ENCODE measurements at regions not wholly inside any gene's neighbourhood (a gene's known extent, or its start where the extent isn't known, plus 50 kb on each side); places are given as distances from the start of the nearest gene placed in this dataset.
A peak's percentile ranks its signal among the peaks of the same experiment; 100 is the strongest.

GRCh38 chr1:199758626-199759255 is 268.8 kb upstream of the NR5A2 start:
- TF ChIP-seq KLF10 (tag by site-specific recombination; IDR thresholded peaks at IDR 0.05): no peak
- TF ChIP-seq ZNF664 (tag by site-specific recombination; IDR thresholded peaks at IDR 0.05): peak; percentile 82
- Histone ChIP-seq H3K4me3 (ENCODE audit: low read depth, low read length) (no peak overlapping the region), H3K27ac (ENCODE audit: extremely low read depth, low read depth, low read length) (no peak overlapping the region), H3K9me3 (ENCODE audit: control insufficient read depth, insufficient read depth, low read depth, low read length) (no peaks in the 10 kb centered on the region), H3K36me3 (ENCODE audit: control insufficient read depth in 2 of 2, insufficient read depth in 1 of 2, low read length in 2 of 2) (no peaks in the 10 kb centered on the region), H3K4me1 (ENCODE audit: control insufficient read depth, insufficient read depth, low read length) (no peaks in the 10 kb centered on the region)
- POLR2A ChIA-PET: no interaction called here
- CTCF ChIA-PET: no interaction called here

- no peaks in the 10 kb centered on the region for H3K9me3 ChIP-seq (ENCODE audit: control insufficient read depth, insufficient read depth, low read depth, low read length)
- CTCF ChIA-PET: no interaction called here
- TF ChIP-seq ZBTB17 (tag by site-specific recombination; IDR thresholded peaks at IDR 0.05) (0 out of 2 replicates have a peak, but pooled peaks have one; percentile 14), ZBTB8A (tag by site-specific recombination; IDR thresholded peaks at IDR 0.05) (no peak)
- H3K4me1 ChIP-seq (ENCODE audit: control insufficient read depth, insufficient read depth, low read length): no peaks in the 10 kb centered on the region
- no peaks in the 10 kb centered on the region for H3K36me3 ChIP-seq (ENCODE audit: control insufficient read depth in 2 of 2, insufficient read depth in 1 of 2, low read length in 2 of 2)
- POLR2A ChIA-PET: no interaction called here
- H3K27ac ChIP-seq (ENCODE audit: extremely low read depth, low read depth, low read length): no peak overlapping the region
- no peak overlapping the region for H3K4me3 ChIP-seq (ENCODE audit: low read depth, low read length)
These were observed 268.2 kb upstream of the NR5A2 start for GRCh38 chr1:199759268-199759730.

GRCh38 chr1:199762572-199762971 is 264.9 kb upstream of the NR5A2 start:
- Histone ChIP-seq H3K36me3 (ENCODE audit: control insufficient read depth in 2 of 2, insufficient read depth in 1 of 2, low read length in 2 of 2) (no peaks in the 10 kb centered on the region), H3K9me3 (ENCODE audit: control insufficient read depth, insufficient read depth, low read depth, low read length) (no peaks in the 10 kb centered on the region), H3K4me1 (ENCODE audit: control insufficient read depth, insufficient read depth, low read length) (no peaks in the 10 kb centered on the region), H3K4me3 (ENCODE audit: low read depth, low read length) (no peak overlapping the region), H3K27ac (ENCODE audit: extremely low read depth, low read depth, low read length) (no peak overlapping the region)
- ChIA-PET POLR2A (no interaction called here), CTCF (no interaction called here)
- TF ChIP-seq TCF7L2 (IDR thresholded peaks at IDR 0.05; ENCODE audit: borderline replicate concordance, low read depth, low read length) (no peak), PRDM4 (tag by site-specific recombination; IDR thresholded peaks at IDR 0.05) (no peak), ZNF426 (tag by site-specific recombination; IDR thresholded peaks at IDR 0.05) (no peak), SP7 (tag by site-specific recombination; IDR thresholded peaks at IDR 0.05) (no peak), ZFP37 (tag by site-specific recombination; IDR thresholded peaks at IDR 0.05) (no peak), PRDM2 (tag by site-specific recombination; IDR thresholded peaks at IDR 0.05; ENCODE audit: borderline replicate concordance) (no peak), ZNF23 (tag by site-specific recombination; IDR thresholded peaks at IDR 0.05; ENCODE audit: borderline replicate concordance) (no peak), ZBTB10 (tag by site-specific recombination; IDR thresholded peaks at IDR 0.05) (no peak), ZNF24 (tag by site-specific recombination; IDR thresholded peaks at IDR 0.05) (no peak), ZBTB8A (tag by site-specific recombination; IDR thresholded peaks at IDR 0.05) (no peak), BCL6B (tag by site-specific recombination; IDR thresholded peaks at IDR 0.05) (no peak), ZNF416 (tag by site-specific recombination; IDR thresholded peaks at IDR 0.05) (no peak), ZNF777 (tag by site-specific recombination; IDR thresholded peaks at IDR 0.05; ENCODE audit: borderline replicate concordance) (no peak)

Data from HEK293 (cell line).